Vagina (tissue), 2 donors: ENCODE measurements at regions not wholly inside any gene's neighbourhood (a gene's known extent, or its start where the extent isn't known, plus 50 kb on each side); places are given as distances from the start of the nearest gene placed in this dataset.

Experiments
- DNase-seq, 2 donors: peaks; one replicate each; pipeline ENCODE4 v3.0.0-alpha.2; 2017; ENCODE audit errors: extremely low spot score in 2 of 2
- H3K27ac ChIP-seq: fragments of 200-600 bp; sonication (generic); one replicate; pipeline ENCODE4 v1.5.1; 2019
- H3K27me3 ChIP-seq: fragments of 200-600 bp; sonication (generic); one replicate; pipeline ENCODE4 v1.5.1; 2019
- H3K36me3 ChIP-seq, 2 donors: fragments of 200-600 bp; sonication (generic); one replicate each; pipeline ENCODE4 v1.5.1; 2017 to 2019
- H3K4me1 ChIP-seq: fragments of 200-600 bp; sonication (generic); one replicate; pipeline ENCODE4 v1.5.1; 2019
- H3K4me3 ChIP-seq, 2 donors: fragments of 200-600 bp; sonication (generic); 1 replicate in 1 of 2; 2 replicates in 1 of 2; pipeline ENCODE4 v1.5.1; 2016 to 2019
- H3K9me3 ChIP-seq: fragments of 200-600 bp; sonication (generic); one replicate; pipeline ENCODE4 v1.5.1; 2019
- POLR2A ChIP-seq, 2 donors: fragments of 450-650 bp; IDR thresholded peaks; one replicate each; pipeline ENCODE4 v1.6.1; 2017; ENCODE audit warnings: antibody characterized with exemption in 2 of 2, mild to moderate bottlenecking in 2 of 2, moderate library complexity in 2 of 2
- POLR2AphosphoS5 ChIP-seq, 2 donors: sonication (generic); formaldehyde crosslinking; IDR thresholded peaks; one replicate each; pipeline ENCODE4 v1.9.0; 2017; ENCODE audit warnings: antibody characterized with exemption in 2 of 2, mild to moderate bottlenecking in 2 of 2, low read depth in 1 of 2; ENCODE audit not compliant: insufficient read depth in 1 of 2
- intact Hi-C: fragments of 100-400 bp; cut with DNase I; formaldehyde crosslinking; loops from one replicate; pipeline ENCODE4 v1.15.1; 2023
- TF ChIP-seq, protein P1 (sequence below), 3 experiments: fragments of 450-650 bp in 2 of 3; fragments of 200-600 bp in 1 of 3; sonication (generic) in 1 of 3; IDR thresholded peaks; one replicate each; pipeline ENCODE4 v1.5.1; 2017 to 2019; ENCODE audit warnings: antibody characterized with exemption in 3 of 3, mild to moderate bottlenecking in 2 of 3, moderate library complexity in 2 of 3

DNA sequence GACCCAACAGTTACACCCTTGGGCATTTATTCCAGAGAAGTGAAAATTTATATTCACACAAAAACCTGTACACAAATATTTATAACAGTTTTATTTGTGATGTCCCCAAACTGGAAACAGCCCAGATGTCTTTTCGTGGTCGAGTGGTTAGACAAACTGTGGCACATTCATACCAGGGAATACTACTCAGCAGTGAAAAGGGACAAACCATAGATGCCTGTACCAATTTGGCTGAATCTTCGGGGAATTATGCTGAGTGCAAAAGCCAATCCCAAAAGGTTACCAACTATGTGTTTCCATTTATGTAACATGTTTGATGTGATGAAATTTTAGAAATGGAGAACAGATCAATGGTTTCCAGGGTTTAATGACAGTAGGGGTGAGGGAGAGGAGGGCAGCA, 154.3 kb downstream of the GLI2 start:
- TF ChIP-seq POLR2AphosphoS5 (IDR thresholded peaks at IDR 0.05; ENCODE audit: insufficient read depth in 1 of 2, low read depth in 1 of 2), result no peak
- no peak for TF ChIP-seq POLR2A (IDR thresholded peaks at IDR 0.05)
- TF ChIP-seq, protein P1, sequence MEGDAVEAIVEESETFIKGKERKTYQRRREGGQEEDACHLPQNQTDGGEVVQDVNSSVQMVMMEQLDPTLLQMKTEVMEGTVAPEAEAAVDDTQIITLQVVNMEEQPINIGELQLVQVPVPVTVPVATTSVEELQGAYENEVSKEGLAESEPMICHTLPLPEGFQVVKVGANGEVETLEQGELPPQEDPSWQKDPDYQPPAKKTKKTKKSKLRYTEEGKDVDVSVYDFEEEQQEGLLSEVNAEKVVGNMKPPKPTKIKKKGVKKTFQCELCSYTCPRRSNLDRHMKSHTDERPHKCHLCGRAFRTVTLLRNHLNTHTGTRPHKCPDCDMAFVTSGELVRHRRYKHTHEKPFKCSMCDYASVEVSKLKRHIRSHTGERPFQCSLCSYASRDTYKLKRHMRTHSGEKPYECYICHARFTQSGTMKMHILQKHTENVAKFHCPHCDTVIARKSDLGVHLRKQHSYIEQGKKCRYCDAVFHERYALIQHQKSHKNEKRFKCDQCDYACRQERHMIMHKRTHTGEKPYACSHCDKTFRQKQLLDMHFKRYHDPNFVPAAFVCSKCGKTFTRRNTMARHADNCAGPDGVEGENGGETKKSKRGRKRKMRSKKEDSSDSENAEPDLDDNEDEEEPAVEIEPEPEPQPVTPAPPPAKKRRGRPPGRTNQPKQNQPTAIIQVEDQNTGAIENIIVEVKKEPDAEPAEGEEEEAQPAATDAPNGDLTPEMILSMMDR (IDR thresholded peaks at IDR 0.05), result no peak
- H3K9me3 ChIP-seq, result no peaks in the 10 kb centered on the region
- H3K27me3 ChIP-seq, result no peaks in the 10 kb centered on the region
- H3K4me3 ChIP-seq, result no peak overlapping the region
- no peaks in the 10 kb centered on the region for H3K4me1 ChIP-seq
- H3K27ac ChIP-seq, result no peak overlapping the region
- intact Hi-C loops, result no loop called here
- DNase-seq, result no peak
- no peaks in the 10 kb centered on the region for H3K36me3 ChIP-seq

DNA sequence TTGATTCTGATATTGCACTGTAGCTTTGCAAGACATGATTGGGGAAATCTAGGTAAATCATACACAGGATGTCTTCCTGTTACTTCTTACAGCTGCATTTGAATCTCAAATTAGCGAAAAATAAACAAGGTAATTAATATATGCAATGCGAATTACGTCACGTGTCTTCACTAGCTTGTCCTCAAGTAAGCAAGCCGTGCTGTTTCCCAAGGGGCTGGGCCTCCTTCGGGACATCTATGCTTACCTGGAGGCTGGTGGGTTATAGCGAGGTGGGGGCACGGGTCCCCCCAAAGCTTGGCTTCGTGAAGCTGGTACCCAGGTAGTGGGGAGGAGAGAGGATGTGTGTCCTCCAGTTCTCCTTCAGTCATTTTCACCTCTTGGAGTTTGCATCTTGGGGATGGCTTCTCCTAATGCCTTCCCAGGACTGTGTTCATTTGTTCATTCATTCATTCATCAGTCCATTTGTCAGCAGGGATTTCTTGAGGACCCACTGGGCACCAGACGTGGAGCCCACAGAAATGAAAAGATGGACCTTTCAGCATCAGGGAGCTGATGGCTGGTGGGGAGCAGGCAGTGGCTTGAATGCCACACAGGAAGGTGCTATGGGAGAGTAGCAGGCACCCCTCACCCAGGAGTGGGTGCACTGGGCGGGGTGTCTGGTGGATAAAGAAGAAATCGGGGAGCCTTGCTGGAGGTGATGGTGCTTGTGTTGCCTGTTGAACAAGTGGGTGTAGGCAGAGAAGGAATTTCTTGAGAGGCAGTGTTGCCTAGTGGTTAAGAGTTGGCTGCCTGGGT, 155.1 kb downstream of the GLI2 start:
- Histone ChIP-seq H3K27me3 (no peaks in the 10 kb centered on the region), H3K4me3 (no peak overlapping the region), H3K4me1 (no peaks in the 10 kb centered on the region), H3K9me3 (no peaks in the 10 kb centered on the region), H3K36me3 (no peaks in the 10 kb centered on the region), H3K27ac (no peak overlapping the region)
- intact Hi-C loops, result no loop called here
- TF ChIP-seq, protein P1 (IDR thresholded peaks at IDR 0.05), result no peak
- TF ChIP-seq POLR2AphosphoS5 (IDR thresholded peaks at IDR 0.05; ENCODE audit: insufficient read depth in 1 of 2, low read depth in 1 of 2), result no peak
- TF ChIP-seq POLR2A (IDR thresholded peaks at IDR 0.05), result no peak
- DNase-seq, result no peak

DNA sequence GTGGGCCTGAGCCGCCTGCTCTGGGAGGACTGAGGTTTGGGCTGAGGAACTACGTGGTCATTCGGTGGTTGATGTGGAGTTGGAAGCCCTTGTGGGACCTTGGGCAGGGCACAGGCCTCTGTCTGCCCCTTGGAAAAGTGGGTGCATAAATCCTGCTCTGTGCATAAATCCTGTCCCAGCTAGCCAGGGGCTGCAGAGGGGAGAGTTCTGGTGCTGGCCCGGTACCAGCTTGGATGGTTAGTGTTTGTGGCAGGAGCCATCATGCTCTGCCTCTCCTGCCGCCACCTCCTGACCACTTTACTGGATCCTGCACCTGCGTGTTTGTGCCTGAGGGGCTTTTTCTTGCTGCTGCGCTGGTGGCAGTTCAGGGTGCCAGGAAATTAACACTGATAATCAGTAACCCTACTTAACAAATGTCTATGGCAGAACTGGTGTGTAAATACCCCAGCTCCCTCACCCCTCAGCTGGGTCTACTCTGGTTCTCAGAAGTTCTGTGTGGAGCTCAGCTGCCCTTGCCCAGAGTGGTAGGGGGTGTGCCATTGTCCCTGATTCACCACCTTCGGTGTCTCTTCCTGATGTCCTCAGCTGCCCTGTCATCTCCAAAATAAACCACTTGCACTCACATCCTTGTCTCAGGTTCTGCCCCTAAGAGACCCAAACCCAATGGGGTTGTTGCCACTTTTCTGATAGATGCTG, 156.8 kb downstream of the GLI2 start:
- H3K4me3 ChIP-seq, result no peak overlapping the region
- DNase-seq, result no peak
- H3K36me3 ChIP-seq, result no peaks in the 10 kb centered on the region
- H3K27me3 ChIP-seq, result no peaks in the 10 kb centered on the region
- intact Hi-C loops, result no loop called here
- TF ChIP-seq POLR2AphosphoS5 (IDR thresholded peaks at IDR 0.05; ENCODE audit: insufficient read depth in 1 of 2, low read depth in 1 of 2) (no peak), POLR2A (IDR thresholded peaks at IDR 0.05) (no peak)
- TF ChIP-seq, protein P1 (IDR thresholded peaks at IDR 0.05), result no peak
- H3K4me1 ChIP-seq, result no peaks in the 10 kb centered on the region
- no peak overlapping the region for H3K27ac ChIP-seq
- H3K9me3 ChIP-seq, result no peaks in the 10 kb centered on the region

DNA sequence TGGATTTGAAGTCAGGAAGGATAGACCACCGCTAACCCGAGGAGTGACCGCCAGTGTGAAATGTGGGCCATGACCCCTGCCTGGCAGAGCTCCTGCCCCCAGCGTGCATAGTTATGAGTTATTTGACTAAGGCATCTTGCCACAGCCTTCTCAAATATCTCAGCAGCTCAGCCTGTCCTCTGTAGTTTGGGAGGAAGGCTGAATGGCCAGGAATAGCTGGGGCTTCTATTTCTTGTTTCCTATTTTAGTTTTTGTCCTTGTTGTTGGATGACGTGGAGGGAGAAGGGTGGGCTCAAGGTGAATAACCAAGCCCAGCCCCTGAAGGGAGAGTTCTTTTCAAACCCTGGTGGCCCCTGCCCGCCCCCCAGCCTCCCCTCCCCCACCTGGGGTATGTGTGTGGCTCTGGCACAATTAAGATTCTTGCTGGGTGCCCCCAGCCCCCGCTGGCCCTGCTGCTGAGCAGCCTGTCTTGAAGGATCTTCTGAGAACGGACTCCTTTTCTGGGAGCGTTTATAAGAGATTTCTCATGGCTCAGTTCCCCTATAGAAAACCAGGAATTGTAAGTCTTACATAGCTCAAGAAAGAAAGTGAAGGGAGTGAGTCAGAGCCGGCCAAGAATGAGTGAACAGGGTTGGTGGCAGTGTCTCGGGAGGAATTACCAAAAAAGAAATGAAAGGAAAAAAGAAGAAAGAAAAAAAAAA, 157.4 kb downstream of the GLI2 start:
- TF ChIP-seq POLR2AphosphoS5 (IDR thresholded peaks at IDR 0.05; ENCODE audit: insufficient read depth in 1 of 2, low read depth in 1 of 2) (no peak), POLR2A (IDR thresholded peaks at IDR 0.05) (no peak)
- TF ChIP-seq, protein P1 (IDR thresholded peaks at IDR 0.05), result no peak
- no peaks in the 10 kb centered on the region for H3K9me3 ChIP-seq
- no peak overlapping the region for H3K4me3 ChIP-seq
- intact Hi-C loops, result no loop called here
- no peaks in the 10 kb centered on the region for H3K4me1 ChIP-seq
- DNase-seq, result no peak
- H3K27ac ChIP-seq, result no peak overlapping the region
- H3K27me3 ChIP-seq, result no peaks in the 10 kb centered on the region
- no peaks in the 10 kb centered on the region for H3K36me3 ChIP-seq
